CD4-positive, alpha-beta T cell treated with Interferon alpha-2 for 1 hour (primary cell): ENCODE measurements at regions not wholly inside any gene's neighbourhood (a gene's known extent, or its start where the extent isn't known, plus 50 kb on each side); places are given as distances from the start of the nearest gene placed in this dataset.
"Not testable (repeated sequence)": the region's sequence is repeated elsewhere in the genome, so short reads cannot be mapped to it uniquely, and the experiment has no call there.

Experiments used
- DNase-seq, 2 donors: peaks; one replicate each; pipeline ENCODE4 v3.0.0-alpha.2; 2020 to 2022

- DNase-seq, result not testable (repeated sequence)
Observed at GRCh38 chr4:22631167-22631566, 61.6 kb upstream of the GBA3 start.

- no peak for DNase-seq
Observed at GRCh38 chr4:22634541-22635181, 58.1 kb upstream of the GBA3 start.

- not testable (repeated sequence) for DNase-seq
Observed at GRCh38 chr4:22635182-22635549, 57.6 kb upstream of the GBA3 start.

GRCh38 chr4:22635692-22636091 is 57.0 kb upstream of the GBA3 start:
- DNase-seq, result no peak

- DNase-seq, result no peak
Observed at GRCh38 chr4:22637306-22637705, 55.4 kb upstream of the GBA3 start.
